GM12878 (cell line): ENCODE measurements at regions not wholly inside any gene's neighbourhood (a gene's known extent, or its start where the extent isn't known, plus 50 kb on each side); places are given as distances from the start of the nearest gene placed in this dataset.

ENCODE experiments used
- ATAC-seq: fragments of 200-7000 bp; cut with Tn5 transposase; 3 replicates; pipeline ENCODE4 v1.9.1; 2020; ENCODE audit warnings: mild to moderate bottlenecking, moderate library complexity
- BruUV-seq: library from RNA; stranded (reverse); fragments of 400-500 nt; replicated peaks from 2 replicates; lab custom pipeline; 2021; lab: Mats Ljungman, UMichigan
- CTCF ChIA-PET: fragments of 300-600 bp; sonication (Branson Sonifier 250); formaldehyde crosslinking; extraction: SDS; loops from one replicate; lab custom pipeline; 2021; ENCODE audit warnings: inconsistent platforms; lab: Yijun Ruan, JAX
- POLR2A ChIA-PET: fragments of 350-600 bp; formaldehyde crosslinking; extraction: SDS; loops from one replicate; lab custom pipeline; 2021; ENCODE audit warnings: inconsistent platforms; lab: Charles Lee
- RAD21 ChIA-PET: fragments of 300-600 bp; sonication (Branson Sonifier 250); formaldehyde crosslinking; loops from one replicate; lab custom pipeline; 2023; ENCODE audit warnings: antibody characterized with exemption; ENCODE audit not compliant: unreplicated experiment; lab: Charles Lee
- SMC1A ChIA-PET: fragments of 300-600 bp; sonication (Branson Sonifier 250); formaldehyde crosslinking; loops from one replicate; lab custom pipeline; 2023; ENCODE audit not compliant: unreplicated experiment, uncharacterized antibody; lab: Charles Lee
- DNase-seq: peaks from one replicate; pipeline ENCODE4 v3.0.0-alpha.2; 2011; ENCODE audit warnings: low read depth, low spot score
- FAIRE-seq: peaks from 3 replicates; lab custom pipeline; 2011; peaks lifted over from hg19 to GRCh38; lab: Jason Lieb, UNC
- H2AFZ ChIP-seq: 2 replicates; pipeline ENCODE4 v1.6.0; 2011; ENCODE audit warnings: low read depth, low read length, control low read depth; ENCODE audit not compliant: control insufficient read depth
- H3K27ac ChIP-seq: 2 replicates; pipeline ENCODE4 v1.5.1; 2011; ENCODE audit warnings: control low read depth; ENCODE audit not compliant: control insufficient read depth, insufficient read depth
- H3K27me3 ChIP-seq, 2 experiments: replicated peaks in 1 of 2; 2 replicates each; pipeline versions ENCODE4 v1.6.0 to v1.6.1; 2011; ENCODE audit warnings: low read length in 1 of 2; ENCODE audit not compliant: control insufficient read depth in 2 of 2, insufficient read depth in 2 of 2
- H3K36me3 ChIP-seq, 2 experiments: 2 replicates each; pipeline ENCODE4 v1.5.1; 2011; ENCODE audit warnings: low read length in 1 of 2; ENCODE audit not compliant: control insufficient read depth in 2 of 2, insufficient read depth in 2 of 2
- H3K4me1 ChIP-seq: 2 replicates; pipeline ENCODE4 v1.6.1; 2011; ENCODE audit warnings: mild to moderate bottlenecking, low read length, moderate library complexity, mixed read lengths; ENCODE audit not compliant: control insufficient read depth, insufficient read depth
- H3K4me2 ChIP-seq: 2 replicates; pipeline ENCODE4 v1.6.0; 2011; ENCODE audit warnings: control low read depth; ENCODE audit not compliant: control insufficient read depth, insufficient read depth
- H3K4me3 ChIP-seq: fragments of 200-600 bp; sonication (generic); 2 replicates; pipeline ENCODE4 v1.5.1; 2016
- H3K79me2 ChIP-seq: 2 replicates; pipeline ENCODE4 v1.6.0; 2011; ENCODE audit warnings: low read length; ENCODE audit not compliant: control insufficient read depth, insufficient read depth
- H3K9ac ChIP-seq: 2 replicates; pipeline ENCODE4 v1.8.0; 2011; ENCODE audit warnings: low read length, control low read depth, mixed read lengths; ENCODE audit not compliant: control insufficient read depth, insufficient read depth
- H3K9me3 ChIP-seq: replicated peaks from 3 replicates; pipeline ENCODE4 v1.5.1; 2011; ENCODE audit warnings: mild to moderate bottlenecking, low read length; ENCODE audit not compliant: control insufficient read depth, insufficient read depth
- H4K20me1 ChIP-seq: 2 replicates; pipeline ENCODE4 v1.6.0; 2011; ENCODE audit not compliant: control insufficient read depth, insufficient read depth
- CBX5 ChIP-seq: sonication (generic); IDR thresholded peaks from 2 replicates; pipeline ENCODE4 v1.6.1; 2016; ENCODE audit warnings: low read depth, moderate library complexity, mild to moderate bottlenecking, inconsistent platforms
- CHD4 ChIP-seq: fragments of 200-600 bp; sonication (generic); IDR thresholded peaks from 2 replicates; pipeline ENCODE4 v1.6.1; 2016; ENCODE audit warnings: mild to moderate bottlenecking
- POLR2AphosphoS5 ChIP-seq: IDR thresholded peaks from 2 replicates; pipeline ENCODE4 v1.6.1; 2011; ENCODE audit warnings: mild to moderate bottlenecking, low read length, inconsistent platforms
- SMAD1 ChIP-seq: fragments of 450-650 bp; IDR thresholded peaks from 2 replicates; pipeline ENCODE4 v1.6.1; 2018; ENCODE audit warnings: mild to moderate bottlenecking, low read depth; ENCODE audit not compliant: partially characterized antibody
- WGBS: methylation state at CpG from one replicate; pipeline ENCODE4 v1.1.6; 2016; ENCODE audit warnings: low lambda C conversion rate; ENCODE audit not compliant: insufficient replicate concordance, insufficient coverage; ENCODE audit errors: missing lambda C conversion rate; 5-methylcytosine and 5-hydroxymethylcytosine counted together
- in situ Hi-C: fragments of 300-500 bp; cut with MboI; formaldehyde crosslinking; loops from 9 replicates; pipeline ENCODE4 v1.14.3; 2018; ENCODE audit warnings: mixed read lengths
- intact Hi-C: fragments of 100-400 bp; cut with micrococcal nuclease; formaldehyde crosslinking; loops from one replicate; pipeline ENCODE4 v1.14.2; 2022; ENCODE audit not compliant: unreplicated experiment
- TF ChIP-seq, protein P1 (sequence below): IDR thresholded peaks from 2 replicates; pipeline ENCODE4 v1.6.1; 2011; ENCODE audit warnings: low read depth, mild to moderate bottlenecking, low read length, moderate library complexity, borderline replicate concordance; ENCODE audit errors: extremely low read depth
- TF ChIP-seq, protein P2 (sequence below): fragments of 450-650 bp; IDR thresholded peaks from 2 replicates; pipeline ENCODE4 v1.6.1; 2017; ENCODE audit warnings: borderline replicate concordance
- TF ChIP-seq, protein P3 (sequence below): fragments of 450-650 bp; IDR thresholded peaks from 2 replicates; pipeline ENCODE4 v1.6.1; 2017; ENCODE audit warnings: low read depth, mild to moderate bottlenecking, moderate library complexity
- TF ChIP-seq, protein P4 (sequence below): fragments of 450-650 bp; formaldehyde crosslinking; IDR thresholded peaks from 2 replicates; pipeline ENCODE4 v1.4.0; 2022; ENCODE audit warnings: mild to moderate bottlenecking, moderate library complexity
- TF ChIP-seq, protein P5 (sequence below), 3 experiments: IDR thresholded peaks in 2 of 3; conservative IDR thresholded peaks in 1 of 3; 2 replicates each; pipeline ENCODE4 v1.5.1; 2011; ENCODE audit warnings: low read depth in 3 of 3, low read length in 3 of 3, mild to moderate bottlenecking in 3 of 3, control low read depth in 2 of 3, moderate library complexity in 2 of 3, inconsistent platforms in 1 of 3, mixed read lengths in 1 of 3; ENCODE audit not compliant: control insufficient read depth in 2 of 3, insufficient read depth in 1 of 3; ENCODE audit errors: extremely low read depth in 1 of 3

DNA sequence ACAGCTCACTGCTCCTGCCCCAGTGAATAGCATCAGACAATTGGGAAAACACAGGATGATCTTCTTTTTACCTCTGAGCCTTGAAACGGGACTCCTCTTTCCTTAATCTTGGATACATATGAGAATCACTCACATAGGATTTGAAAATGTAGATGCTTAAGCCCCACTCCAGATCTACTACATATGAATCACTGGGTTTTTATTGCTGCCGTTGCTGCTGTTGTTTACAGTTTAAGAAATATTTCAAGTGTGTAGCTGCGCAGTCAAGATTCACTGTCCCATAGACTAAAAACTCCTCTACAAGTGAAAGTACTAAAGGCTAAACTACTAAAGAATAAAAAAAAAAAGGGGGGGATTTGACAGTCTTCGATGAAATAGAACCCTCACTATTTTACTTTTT, 765.9 kb downstream of the NTRK3 start:
- intact Hi-C loops = no loop called here
- DNase-seq = no peak
- WGBS = 12% methylated on average over 4 of the region's 4 CpGs
- Histone ChIP-seq H4K20me1 (no peaks in the 10 kb centered on the region), H3K79me2 (no peaks in the 10 kb centered on the region), H3K4me2 (no peak overlapping the region), H3K9ac (no peak overlapping the region), H3K27ac (no peak overlapping the region), H3K9me3 (no peaks in the 10 kb centered on the region), H3K4me1 (no peaks in the 10 kb centered on the region), H2AFZ (no peak overlapping the region), H3K27me3 (no peaks in the 10 kb centered on the region), H3K4me3 (no peak overlapping the region), H3K36me3 (no peaks in the 10 kb centered on the region)
- ChIA-PET CTCF (no interaction called here), POLR2A (no interaction called here), RAD21 (no interaction called here), SMC1A (no interaction called here)
- no peak for ATAC-seq
- BruUV-seq = no TSS peak
- TF ChIP-seq POLR2AphosphoS5 (no peak), SMAD1 (no peak), CBX5 (no peak), CHD4 (no peak)
- TF ChIP-seq, protein P1, sequence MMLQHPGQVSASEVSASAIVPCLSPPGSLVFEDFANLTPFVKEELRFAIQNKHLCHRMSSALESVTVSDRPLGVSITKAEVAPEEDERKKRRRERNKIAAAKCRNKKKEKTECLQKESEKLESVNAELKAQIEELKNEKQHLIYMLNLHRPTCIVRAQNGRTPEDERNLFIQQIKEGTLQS = no peak
- TF ChIP-seq, protein P2, sequence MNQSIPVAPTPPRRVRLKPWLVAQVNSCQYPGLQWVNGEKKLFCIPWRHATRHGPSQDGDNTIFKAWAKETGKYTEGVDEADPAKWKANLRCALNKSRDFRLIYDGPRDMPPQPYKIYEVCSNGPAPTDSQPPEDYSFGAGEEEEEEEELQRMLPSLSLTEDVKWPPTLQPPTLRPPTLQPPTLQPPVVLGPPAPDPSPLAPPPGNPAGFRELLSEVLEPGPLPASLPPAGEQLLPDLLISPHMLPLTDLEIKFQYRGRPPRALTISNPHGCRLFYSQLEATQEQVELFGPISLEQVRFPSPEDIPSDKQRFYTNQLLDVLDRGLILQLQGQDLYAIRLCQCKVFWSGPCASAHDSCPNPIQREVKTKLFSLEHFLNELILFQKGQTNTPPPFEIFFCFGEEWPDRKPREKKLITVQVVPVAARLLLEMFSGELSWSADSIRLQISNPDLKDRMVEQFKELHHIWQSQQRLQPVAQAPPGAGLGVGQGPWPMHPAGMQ = no peak
- TF ChIP-seq, protein P3, sequence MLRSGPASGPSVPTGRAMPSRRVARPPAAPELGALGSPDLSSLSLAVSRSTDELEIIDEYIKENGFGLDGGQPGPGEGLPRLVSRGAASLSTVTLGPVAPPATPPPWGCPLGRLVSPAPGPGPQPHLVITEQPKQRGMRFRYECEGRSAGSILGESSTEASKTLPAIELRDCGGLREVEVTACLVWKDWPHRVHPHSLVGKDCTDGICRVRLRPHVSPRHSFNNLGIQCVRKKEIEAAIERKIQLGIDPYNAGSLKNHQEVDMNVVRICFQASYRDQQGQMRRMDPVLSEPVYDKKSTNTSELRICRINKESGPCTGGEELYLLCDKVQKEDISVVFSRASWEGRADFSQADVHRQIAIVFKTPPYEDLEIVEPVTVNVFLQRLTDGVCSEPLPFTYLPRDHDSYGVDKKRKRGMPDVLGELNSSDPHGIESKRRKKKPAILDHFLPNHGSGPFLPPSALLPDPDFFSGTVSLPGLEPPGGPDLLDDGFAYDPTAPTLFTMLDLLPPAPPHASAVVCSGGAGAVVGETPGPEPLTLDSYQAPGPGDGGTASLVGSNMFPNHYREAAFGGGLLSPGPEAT = no peak
- TF ChIP-seq, protein P4, sequence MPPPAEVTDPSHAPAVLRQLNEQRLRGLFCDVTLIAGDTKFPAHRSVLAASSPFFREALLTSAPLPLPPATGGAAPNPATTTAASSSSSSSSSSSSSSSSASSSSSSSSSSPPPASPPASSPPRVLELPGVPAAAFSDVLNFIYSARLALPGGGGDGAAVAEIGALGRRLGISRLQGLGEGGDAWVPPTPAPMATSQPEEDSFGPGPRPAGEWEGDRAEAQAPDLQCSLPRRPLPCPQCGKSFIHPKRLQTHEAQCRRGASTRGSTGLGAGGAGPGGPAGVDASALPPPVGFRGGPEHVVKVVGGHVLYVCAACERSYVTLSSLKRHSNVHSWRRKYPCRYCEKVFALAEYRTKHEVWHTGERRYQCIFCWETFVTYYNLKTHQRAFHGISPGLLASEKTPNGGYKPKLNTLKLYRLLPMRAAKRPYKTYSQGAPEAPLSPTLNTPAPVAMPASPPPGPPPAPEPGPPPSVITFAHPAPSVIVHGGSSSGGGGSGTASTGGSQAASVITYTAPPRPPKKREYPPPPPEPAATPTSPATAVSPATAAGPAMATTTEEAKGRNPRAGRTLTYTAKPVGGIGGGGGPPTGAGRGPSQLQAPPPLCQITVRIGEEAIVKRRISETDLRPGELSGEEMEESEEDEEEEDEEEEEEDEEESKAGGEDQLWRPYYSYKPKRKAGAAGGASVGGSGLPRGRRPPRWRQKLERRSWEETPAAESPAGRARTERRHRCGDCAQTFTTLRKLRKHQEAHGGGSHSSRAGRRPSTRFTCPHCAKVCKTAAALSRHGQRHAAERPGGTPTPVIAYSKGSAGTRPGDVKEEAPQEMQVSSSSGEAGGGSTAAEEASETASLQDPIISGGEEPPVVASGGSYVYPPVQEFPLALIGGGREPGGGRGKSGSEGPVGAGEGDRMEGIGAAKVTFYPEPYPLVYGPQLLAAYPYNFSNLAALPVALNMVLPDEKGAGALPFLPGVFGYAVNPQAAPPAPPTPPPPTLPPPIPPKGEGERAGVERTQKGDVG = no peak
- TF ChIP-seq, protein P5, sequence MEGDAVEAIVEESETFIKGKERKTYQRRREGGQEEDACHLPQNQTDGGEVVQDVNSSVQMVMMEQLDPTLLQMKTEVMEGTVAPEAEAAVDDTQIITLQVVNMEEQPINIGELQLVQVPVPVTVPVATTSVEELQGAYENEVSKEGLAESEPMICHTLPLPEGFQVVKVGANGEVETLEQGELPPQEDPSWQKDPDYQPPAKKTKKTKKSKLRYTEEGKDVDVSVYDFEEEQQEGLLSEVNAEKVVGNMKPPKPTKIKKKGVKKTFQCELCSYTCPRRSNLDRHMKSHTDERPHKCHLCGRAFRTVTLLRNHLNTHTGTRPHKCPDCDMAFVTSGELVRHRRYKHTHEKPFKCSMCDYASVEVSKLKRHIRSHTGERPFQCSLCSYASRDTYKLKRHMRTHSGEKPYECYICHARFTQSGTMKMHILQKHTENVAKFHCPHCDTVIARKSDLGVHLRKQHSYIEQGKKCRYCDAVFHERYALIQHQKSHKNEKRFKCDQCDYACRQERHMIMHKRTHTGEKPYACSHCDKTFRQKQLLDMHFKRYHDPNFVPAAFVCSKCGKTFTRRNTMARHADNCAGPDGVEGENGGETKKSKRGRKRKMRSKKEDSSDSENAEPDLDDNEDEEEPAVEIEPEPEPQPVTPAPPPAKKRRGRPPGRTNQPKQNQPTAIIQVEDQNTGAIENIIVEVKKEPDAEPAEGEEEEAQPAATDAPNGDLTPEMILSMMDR (IDR thresholded peaks at IDR 0.05 in 2 of 3, conservative IDR thresholded peaks at IDR 0.05 in 1 of 3; ENCODE audit: control insufficient read depth in 2 of 3, extremely low read depth in 1 of 3, insufficient read depth in 1 of 3, low read depth in 3 of 3, low read length in 3 of 3) = no peak
- no peak for FAIRE-seq
- in situ Hi-C loops = no loop called here
